CD14-positive monocyte (primary cell): ENCODE measurements at regions not wholly inside any gene's neighbourhood (a gene's known extent, or its start where the extent isn't known, plus 50 kb on each side); places are given as distances from the start of the nearest gene placed in this dataset.

ENCODE experiments used
- DNase-seq, 3 donors: peaks; one replicate each; pipeline ENCODE4 v3.0.0-alpha.2; 2011 to 2022
- H2AFZ ChIP-seq: 2 replicates; pipeline ENCODE4 v1.6.0; 2012; ENCODE audit warnings: mild to moderate bottlenecking, low read depth, low read length, inconsistent platforms; ENCODE audit not compliant: insufficient read depth, poor library complexity, severe bottlenecking
- H3K27ac ChIP-seq, 2 donors: 1 replicate in 1 of 2; 2 replicates in 1 of 2; pipeline ENCODE4 v1.5.1; 2012 to 2013; ENCODE audit warnings: low read length in 2 of 2, control low read depth in 1 of 2, inconsistent platforms in 1 of 2, low read depth in 1 of 2, mild to moderate bottlenecking in 1 of 2
- H3K27me3 ChIP-seq, 2 donors: one replicate each; pipeline versions ENCODE4 v1.6.0 to v1.6.1; 2011 to 2013; ENCODE audit warnings: low read length in 2 of 2; ENCODE audit not compliant: control insufficient read depth in 2 of 2, insufficient read depth in 2 of 2
- H3K36me3 ChIP-seq, 2 donors: replicated peaks in 1 of 2; 1 replicate in 1 of 2; 2 replicates in 1 of 2; pipeline versions ENCODE4 v1.5.1 to v1.6.1; 2012 to 2013; ENCODE audit warnings: low read length in 2 of 2, control low read depth in 1 of 2, inconsistent platforms in 1 of 2, mild to moderate bottlenecking in 1 of 2; ENCODE audit not compliant: insufficient read depth in 2 of 2, control insufficient read depth in 1 of 2
- H3K4me1 ChIP-seq, 2 donors: 1 replicate in 1 of 2; 2 replicates in 1 of 2; pipeline versions ENCODE4 v1.5.1 to v1.6.1; 2012 to 2013; ENCODE audit warnings: low read length in 2 of 2, control low read depth in 1 of 2, inconsistent platforms in 1 of 2, mild to moderate bottlenecking in 1 of 2, moderate library complexity in 1 of 2; ENCODE audit not compliant: insufficient read depth in 2 of 2, control insufficient read depth in 1 of 2
- H3K4me2 ChIP-seq: replicated peaks from 2 replicates; pipeline ENCODE3; 2012; ENCODE audit warnings: low read length, moderate library complexity, mild to moderate bottlenecking; ENCODE audit not compliant: poor library complexity, severe bottlenecking; ENCODE audit errors: extremely low read depth
- H3K4me3 ChIP-seq, 3 experiments: fragments of 200-600 bp in 1 of 3; sonication (generic) in 1 of 3; replicated peaks in 1 of 3; 1 replicate in 2 of 3; 2 replicates in 1 of 3; pipeline ENCODE4 v1.5.1; 2011 to 2013; ENCODE audit warnings: low read length in 3 of 3, mild to moderate bottlenecking in 3 of 3, control low read depth in 2 of 3, low read depth in 2 of 3, inconsistent platforms in 1 of 3, moderate library complexity in 1 of 3
- H3K79me2 ChIP-seq: 2 replicates; pipeline ENCODE4 v1.6.0; 2012; ENCODE audit warnings: mild to moderate bottlenecking, control low read depth, inconsistent platforms, low read length, moderate library complexity; ENCODE audit not compliant: insufficient read depth
- H3K9ac ChIP-seq: 2 replicates; pipeline ENCODE4 v1.6.0; 2017; ENCODE audit warnings: low read length, mild to moderate bottlenecking; ENCODE audit not compliant: insufficient read depth, poor library complexity, severe bottlenecking
- H3K9me3 ChIP-seq, 2 donors: replicated peaks in 1 of 2; 1 replicate in 1 of 2; 2 replicates in 1 of 2; pipeline versions ENCODE4 v1.5.1 to v1.6.1; 2012 to 2013; ENCODE audit warnings: low read length in 2 of 2, control low read depth in 1 of 2; ENCODE audit not compliant: control insufficient read depth in 1 of 2, insufficient read depth in 1 of 2
- H4K20me1 ChIP-seq: 2 replicates; pipeline ENCODE4 v1.6.0; 2012; ENCODE audit warnings: mild to moderate bottlenecking, low read length, control low read depth, moderate library complexity; ENCODE audit not compliant: insufficient read depth
- H3K27ac Mint-ChIP-seq, 7 donors: one replicate each; pipeline ENCODE4 v1.8.0; 2020; ENCODE audit warnings: mild to moderate bottlenecking in 7 of 7, mixed read lengths in 7 of 7, moderate library complexity in 6 of 7, inconsistent platforms in 2 of 7
- H3K27me3 Mint-ChIP-seq, 3 donors: one replicate each; pipeline ENCODE4 v1.8.0; 2021 to 2022; ENCODE audit warnings: low read depth in 3 of 3, mild to moderate bottlenecking in 3 of 3, mixed read lengths in 3 of 3, moderate library complexity in 3 of 3, inconsistent platforms in 1 of 3
- H3K36me3 Mint-ChIP-seq, 2 donors: one replicate each; pipeline ENCODE4 v1.8.0; 2020; ENCODE audit warnings: mixed read lengths in 2 of 2, inconsistent platforms in 1 of 2, mild to moderate bottlenecking in 1 of 2
- H3K4me1 Mint-ChIP-seq: one replicate; pipeline ENCODE4 v1.8.0; 2020; ENCODE audit warnings: mild to moderate bottlenecking, mixed read lengths
- H3K4me3 Mint-ChIP-seq, 2 donors: one replicate each; pipeline ENCODE4 v1.8.0; 2020; ENCODE audit warnings: mild to moderate bottlenecking in 2 of 2, mixed read lengths in 2 of 2, moderate library complexity in 1 of 2
- H3K9me3 Mint-ChIP-seq, 7 donors: one replicate each; pipeline ENCODE4 v1.8.0; 2020 to 2022; ENCODE audit warnings: mixed read lengths in 7 of 7, mild to moderate bottlenecking in 6 of 7, moderate library complexity in 6 of 7, inconsistent platforms in 2 of 7
- CTCF ChIP-seq: fragments of 200-600 bp; IDR thresholded peaks from one replicate; pipeline ENCODE4 v1.8.0; 2022; ENCODE audit warnings: antibody characterized with exemption, mild to moderate bottlenecking
- WGBS: methylation state at CpG from one replicate; pipeline ENCODE4 v1.1.5; 2013; ENCODE audit warnings: missing lambda C conversion rate; ENCODE audit not compliant: insufficient coverage; 5-methylcytosine and 5-hydroxymethylcytosine counted together
- intact Hi-C, 2 donors: fragments of 100-400 bp; cut with micrococcal nuclease; formaldehyde crosslinking; loops; one replicate each; pipeline versions ENCODE4 v1.15.0 to v1.15.1; 2023

DNA sequence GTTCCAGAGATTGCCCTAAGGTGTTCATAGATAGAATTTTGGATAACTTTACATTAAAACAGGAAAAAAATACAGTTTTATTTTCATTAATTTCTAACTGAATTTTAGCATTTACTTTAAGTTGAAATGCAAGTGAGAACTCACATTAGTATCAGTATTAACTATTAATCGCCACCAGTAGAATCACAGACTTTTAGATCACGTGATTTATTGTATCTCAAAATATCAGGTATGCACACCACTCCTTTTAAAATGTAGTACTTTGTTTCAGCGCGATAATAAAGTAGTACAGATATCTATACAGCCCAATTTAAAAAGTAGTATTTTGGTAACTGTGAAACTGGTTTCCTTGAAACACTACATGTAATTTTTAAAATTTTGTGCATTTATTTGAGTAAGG, 978.7 kb downstream of the DNAH5 start:
- no peaks in the 10 kb centered on the region for H4K20me1 ChIP-seq
- Mint-ChIP-seq H3K27me3 (no peaks in the 10 kb centered on the region), H3K9me3 (peaks cover 0 to 4% (median 3%) of the 10 kb centered on the region in 7 donors), H3K27ac (no peak overlapping the region), H3K4me1 (no peaks in the 10 kb centered on the region), H3K4me3 (no peak overlapping the region), H3K36me3 (no peaks in the 10 kb centered on the region)
- peaks cover 4 to 7% of the 10 kb centered on the region in 2 donors for H3K9me3 ChIP-seq
- H3K36me3 ChIP-seq: no peaks in the 10 kb centered on the region
- H3K4me1 ChIP-seq: no peaks in the 10 kb centered on the region
- H3K27me3 ChIP-seq: no peaks in the 10 kb centered on the region
- no peaks in the 10 kb centered on the region for H3K79me2 ChIP-seq
- no peak overlapping the region for H3K9ac ChIP-seq
- H2AFZ ChIP-seq: no peak overlapping the region
- H3K27ac ChIP-seq: no peak overlapping the region
- no peak for DNase-seq
- no CpG with 5 or more reads among the region's 4 CpGs for WGBS
- H3K4me3 ChIP-seq: no peak overlapping the region
- intact Hi-C loops: no loop called here
- no peak for TF ChIP-seq CTCF
- H3K4me2 ChIP-seq: no peak overlapping the region

DNA sequence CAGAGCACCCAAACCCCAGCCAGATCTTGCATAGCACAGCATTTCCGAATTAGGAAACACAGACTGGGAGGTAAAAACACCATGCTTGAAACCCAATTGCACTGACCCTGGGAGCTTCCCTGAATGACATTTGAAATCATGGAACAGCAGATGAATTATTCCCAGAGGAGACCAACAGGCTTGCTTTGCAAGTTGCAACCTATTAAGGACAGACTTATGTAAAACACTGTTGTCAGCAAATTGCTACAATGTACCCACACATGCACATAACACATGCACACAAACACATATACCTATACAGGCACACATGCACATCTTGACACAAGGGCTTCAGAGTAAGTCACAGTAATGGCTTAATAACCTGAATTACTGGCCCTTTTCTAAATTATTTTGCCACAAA, 984.8 kb downstream of the DNAH5 start:
- H3K4me1 ChIP-seq: no peaks in the 10 kb centered on the region
- no peak overlapping the region for H3K4me3 Mint-ChIP-seq
- H3K36me3 ChIP-seq: no peaks in the 10 kb centered on the region
- 100% methylated on average over 1 of the region's 1 CpG for WGBS
- no peaks in the 10 kb centered on the region for H4K20me1 ChIP-seq
- no peak overlapping the region for H3K9ac ChIP-seq
- no peak for TF ChIP-seq CTCF
- H3K9me3 ChIP-seq: no peaks in the 10 kb centered on the region
- no peaks in the 10 kb centered on the region for H3K36me3 Mint-ChIP-seq
- no peak for DNase-seq
- intact Hi-C loops: no loop called here
- no peaks in the 10 kb centered on the region for H3K27me3 ChIP-seq
- H3K27me3 Mint-ChIP-seq: peaks cover 0 to 3% (median 0%) of the 10 kb centered on the region in 3 donors
- peaks cover 0 to 3% (median 0%) of the 10 kb centered on the region in 7 donors for H3K9me3 Mint-ChIP-seq
- H3K79me2 ChIP-seq: no peaks in the 10 kb centered on the region
- no peak overlapping the region for H3K27ac Mint-ChIP-seq
- H3K4me3 ChIP-seq: no peak overlapping the region
- H3K4me1 Mint-ChIP-seq: no peaks in the 10 kb centered on the region
- no peak overlapping the region for H3K4me2 ChIP-seq
- no peak overlapping the region for H3K27ac ChIP-seq
- no peak overlapping the region for H2AFZ ChIP-seq
